GM18907 (cell line): ENCODE measurements at regions not wholly inside any gene's neighbourhood (a gene's known extent, or its start where the extent isn't known, plus 50 kb on each side); places are given as distances from the start of the nearest gene placed in this dataset.
A peak's percentile ranks its signal among the peaks of the same experiment; 100 is the strongest.

Experiments used
- ATAC-seq: cut with Tn5 transposase; IDR thresholded peaks from one replicate; pipeline ENCODE4 v1.9.1; 2021; ENCODE audit warnings: mild to moderate bottlenecking, moderate library complexity; ENCODE audit not compliant: unreplicated experiment

GRCh38 chr4:175946472-175947116 is 119.0 kb upstream of the WDR17 start:
- no peak for ATAC-seq

- no peak for ATAC-seq
These were observed 118.4 kb upstream of the WDR17 start for GRCh38 chr4:175947117-175947722.

- no peak for ATAC-seq
These were observed 113.8 kb upstream of the WDR17 start for GRCh38 chr4:175951794-175952193.

GRCh38 chr4:175953116-175953515 is 112.5 kb upstream of the WDR17 start:
- no peak for ATAC-seq

- ATAC-seq, result peak; percentile 95
These were observed 111.6 kb upstream of the WDR17 start for GRCh38 chr4:175953960-175954521.

GRCh38 chr4:175954685-175955084 is 111.0 kb upstream of the WDR17 start:
- no peak for ATAC-seq

- ATAC-seq, result peak; percentile 98
These were observed 104.0 kb upstream of the WDR17 start for GRCh38 chr4:175961604-175962003.

- no peak for ATAC-seq
These were observed 95.6 kb upstream of the WDR17 start for GRCh38 chr4:175970072-175970471.

GRCh38 chr4:175970724-175971123 is 94.9 kb upstream of the WDR17 start:
- no peak for ATAC-seq

GRCh38 chr4:175971388-175972179 is 94.1 kb upstream of the WDR17 start:
- no peak for ATAC-seq

- ATAC-seq, result no peak
These were observed 92.4 kb upstream of the WDR17 start for GRCh38 chr4:175973027-175973923.

GRCh38 chr4:175983636-175984035 is 82.0 kb upstream of the WDR17 start:
- ATAC-seq, result no peak

GRCh38 chr4:175986668-175987067 is 79.0 kb upstream of the WDR17 start:
- ATAC-seq, result no peak

- ATAC-seq, result no peak
These were observed 77.1 kb upstream of the WDR17 start for GRCh38 chr4:175988511-175988910.

- no peak for ATAC-seq
These were observed 69.4 kb upstream of the WDR17 start for GRCh38 chr4:175996206-175996605.

GRCh38 chr4:175997291-175997690 is 68.3 kb upstream of the WDR17 start:
- no peak for ATAC-seq

- ATAC-seq, result no peak
These were observed 66.9 kb upstream of the WDR17 start for GRCh38 chr4:175998782-175999181.

- no peak for ATAC-seq
These were observed 65.7 kb upstream of the WDR17 start for GRCh38 chr4:175999944-176000343.

- ATAC-seq, result no peak
These were observed 64.3 kb upstream of the WDR17 start for GRCh38 chr4:176001151-176002006.
